ENCODE measurements at regions not wholly inside any gene's neighbourhood (a gene's known extent, or its start where the extent isn't known, plus 50 kb on each side); places are given as distances from the start of the nearest gene placed in this dataset.

GRCh38 chr5:121668635-121669034, 183.0 kb upstream of the FTMT start:
- no peaks in the 10 kb centered on the region for H4K20me1 ChIP-seq (ENCODE audit: insufficient read depth)
- DNase-seq (ENCODE audit: low read depth, low spot score) (peak; percentile 7), ATAC-seq (no peak; the same call in 1 of the 2 replicates)
- no peak overlapping the region for H3K27ac ChIP-seq (ENCODE audit: low read depth, low read length)
- H3K9me2 ChIP-seq (ENCODE audit: insufficient read depth), result no peaks in the 10 kb centered on the region
- H3K9ac ChIP-seq (ENCODE audit: low read length), result no peak overlapping the region
- H3K9me3 ChIP-seq (ENCODE audit: control insufficient read depth in 1 of 2, insufficient read depth in 1 of 2, low read depth in 1 of 2, low read length in 2 of 2), result no peaks in the 10 kb centered on the region
- no peaks in the 10 kb centered on the region for H3K36me3 ChIP-seq (ENCODE audit: control insufficient read depth in 1 of 2, insufficient read depth in 2 of 2, low read length in 2 of 2)
- peaks cover 0 to 5% of the 10 kb centered on the region in 2 experiments; a peak in 1 of 4 replicates for H3K4me1 ChIP-seq (ENCODE audit: control insufficient read depth in 1 of 2, insufficient read depth in 2 of 2, low read length in 2 of 2)
- ChIA-PET CTCF (no interaction called here), POLR2A (no interaction called here), RAD21 (ENCODE audit: low non-redundant PET in 1 of 2, low total read pairs in 2 of 2, uncharacterized antibody in 2 of 2, unreplicated experiment in 2 of 2) (no interaction called here)
- H3K4me3 ChIP-seq (replicated peaks in 1 of 2; ENCODE audit: low read depth in 1 of 2, low read length in 2 of 2), result no peak overlapping the region
- H2AFZ ChIP-seq (ENCODE audit: low read depth, low read length, poor library complexity, severe bottlenecking), result no peak overlapping the region
- no peak overlapping the region for H3K4me2 ChIP-seq (ENCODE audit: low read length)
- H3K27me3 ChIP-seq (ENCODE audit: insufficient read depth, low read length), result no peaks in the 10 kb centered on the region
- TF ChIP-seq FOSL1 (IDR thresholded peaks at IDR 0.05; ENCODE audit: low read depth), result peak; percentile 36; the same call in 1 of the 2 replicates
- TF ChIP-seq RAD21 (IDR thresholded peaks at IDR 0.05; ENCODE audit: low read depth), result no peak
- intact Hi-C loops (cut with micrococcal nuclease), result no loop called here
- no peaks in the 10 kb centered on the region for H3K79me2 ChIP-seq (ENCODE audit: insufficient read depth, low read length)
- BruUV-seq (replicated peaks), result no TSS peak

- no peaks in the 10 kb centered on the region for H3K36me3 ChIP-seq (ENCODE audit: control insufficient read depth in 1 of 2, insufficient read depth in 2 of 2, low read length in 2 of 2)
- no peak for TF ChIP-seq CEBPB (IDR thresholded peaks at IDR 0.05; ENCODE audit: low read depth)
- TF ChIP-seq SIN3A (IDR thresholded peaks at IDR 0.05; ENCODE audit: low read depth), result no peak
- TF ChIP-seq SP1 (IDR thresholded peaks at IDR 0.05; ENCODE audit: low read depth), result no peak
- TF ChIP-seq TCF7L2 (IDR thresholded peaks at IDR 0.05; ENCODE audit: borderline replicate concordance, extremely low read depth, insufficient read depth, insufficient read length), result no peak
- no peak for TF ChIP-seq ATF3 (IDR thresholded peaks at IDR 0.05)
- TF ChIP-seq EGR1 (IDR thresholded peaks at IDR 0.05; ENCODE audit: low read depth), result no peak
- H4K20me1 ChIP-seq (ENCODE audit: insufficient read depth), result no peaks in the 10 kb centered on the region
- intact Hi-C loops (cut with micrococcal nuclease), result no loop called here
- ATAC-seq, result no peak
- H3K27me3 ChIP-seq (ENCODE audit: insufficient read depth, low read length), result no peaks in the 10 kb centered on the region
- no peak overlapping the region for H3K9ac ChIP-seq (ENCODE audit: low read length)
- H2AFZ ChIP-seq (ENCODE audit: low read depth, low read length, poor library complexity, severe bottlenecking), result no peak overlapping the region
- BruUV-seq (replicated peaks), result no TSS peak
- RAD21 ChIA-PET (ENCODE audit: low non-redundant PET in 1 of 2, low total read pairs in 2 of 2, uncharacterized antibody in 2 of 2, unreplicated experiment in 2 of 2), result no interaction called here
- H3K9me2 ChIP-seq (ENCODE audit: insufficient read depth), result no peaks in the 10 kb centered on the region
- no peak for DNase-seq (ENCODE audit: low read depth, low spot score)
- no peak overlapping the region for H3K4me2 ChIP-seq (ENCODE audit: low read length)
- no peak overlapping the region for H3K4me3 ChIP-seq (replicated peaks in 1 of 2; ENCODE audit: low read depth in 1 of 2, low read length in 2 of 2)
- POLR2A ChIA-PET, result interaction anchor here (0.6 kb wide), 1 partner anchor 1170 kb away, joined by 3 read pairs; no protein-coding TSS in a partner anchor
- H3K79me2 ChIP-seq (ENCODE audit: insufficient read depth, low read length), result no peaks in the 10 kb centered on the region
- H3K4me1 ChIP-seq (ENCODE audit: control insufficient read depth in 1 of 2, insufficient read depth in 2 of 2, low read length in 2 of 2), result peaks cover 0 to 5% of the 10 kb centered on the region in 2 experiments; a peak in 1 of 4 replicates
- no peaks in the 10 kb centered on the region for H3K9me3 ChIP-seq (ENCODE audit: control insufficient read depth in 1 of 2, insufficient read depth in 1 of 2, low read depth in 1 of 2, low read length in 2 of 2)
- no peak overlapping the region for H3K27ac ChIP-seq (ENCODE audit: low read depth, low read length)
- CTCF ChIA-PET, result no interaction called here
Measured at GRCh38 chr5:121671624-121672023, 180.1 kb upstream of the FTMT start.

Measured in HCT116 (cell line).